ENCODE measurements at regions not wholly inside any gene's neighbourhood (a gene's known extent, or its start where the extent isn't known, plus 50 kb on each side); places are given as distances from the start of the nearest gene placed in this dataset.
A peak's percentile ranks its signal among the peaks of the same experiment; 100 is the strongest.

DNA sequence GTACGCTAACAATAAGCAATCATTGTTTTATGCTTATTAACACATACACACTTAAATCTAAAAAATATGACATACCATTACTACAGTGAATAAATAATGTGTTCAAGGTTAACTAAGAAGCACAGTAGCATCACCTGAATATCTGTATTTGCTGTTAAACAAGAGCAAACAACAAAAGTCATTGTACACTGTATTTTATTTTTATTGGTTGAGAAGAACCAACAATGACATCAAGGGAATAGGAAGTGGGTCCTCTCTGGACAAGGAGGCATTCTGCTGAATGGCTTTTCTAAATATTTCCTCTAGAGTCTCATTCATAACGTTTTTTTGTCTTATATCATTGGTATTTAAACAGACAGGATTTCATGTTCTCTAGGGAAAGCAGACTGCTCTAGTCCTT is 460.4 kb downstream of the CDH9 start:
- no peaks in the 10 kb centered on the region for H3K4me1 ChIP-seq (ENCODE audit: insufficient read depth, low read length)
- Mint-ChIP-seq H3K4me1 (ENCODE audit: low read depth) (no peaks in the 10 kb centered on the region), H3K4me3 (no peak overlapping the region), H3K36me3 (ENCODE audit: low read depth) (no peaks in the 10 kb centered on the region), H3K27me3 (no peaks in the 10 kb centered on the region), H3K9me3 (peaks cover 9% of the 10 kb centered on the region), H3K27ac (no peak overlapping the region)
- TF ChIP-seq, protein P1, sequence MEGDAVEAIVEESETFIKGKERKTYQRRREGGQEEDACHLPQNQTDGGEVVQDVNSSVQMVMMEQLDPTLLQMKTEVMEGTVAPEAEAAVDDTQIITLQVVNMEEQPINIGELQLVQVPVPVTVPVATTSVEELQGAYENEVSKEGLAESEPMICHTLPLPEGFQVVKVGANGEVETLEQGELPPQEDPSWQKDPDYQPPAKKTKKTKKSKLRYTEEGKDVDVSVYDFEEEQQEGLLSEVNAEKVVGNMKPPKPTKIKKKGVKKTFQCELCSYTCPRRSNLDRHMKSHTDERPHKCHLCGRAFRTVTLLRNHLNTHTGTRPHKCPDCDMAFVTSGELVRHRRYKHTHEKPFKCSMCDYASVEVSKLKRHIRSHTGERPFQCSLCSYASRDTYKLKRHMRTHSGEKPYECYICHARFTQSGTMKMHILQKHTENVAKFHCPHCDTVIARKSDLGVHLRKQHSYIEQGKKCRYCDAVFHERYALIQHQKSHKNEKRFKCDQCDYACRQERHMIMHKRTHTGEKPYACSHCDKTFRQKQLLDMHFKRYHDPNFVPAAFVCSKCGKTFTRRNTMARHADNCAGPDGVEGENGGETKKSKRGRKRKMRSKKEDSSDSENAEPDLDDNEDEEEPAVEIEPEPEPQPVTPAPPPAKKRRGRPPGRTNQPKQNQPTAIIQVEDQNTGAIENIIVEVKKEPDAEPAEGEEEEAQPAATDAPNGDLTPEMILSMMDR (IDR thresholded peaks at IDR 0.05) = no peak
- DNase-seq = no peak
- H3K9me3 ChIP-seq (ENCODE audit: control insufficient read depth in 1 of 2, insufficient read depth in 1 of 2, low read length in 2 of 2) = peaks cover 0 to 4% of the 10 kb centered on the region in 2 experiments
- H3K36me3 ChIP-seq (ENCODE audit: insufficient read depth, low read length) = no peaks in the 10 kb centered on the region
- H3K27me3 ChIP-seq (ENCODE audit: control insufficient read depth in 1 of 2, insufficient read depth in 2 of 2, low read length in 2 of 2) = no peaks in the 10 kb centered on the region
- no peak overlapping the region for H3K4me3 ChIP-seq (ENCODE audit: low read length)
- CTCF ChIA-PET = no interaction called here
- POLR2A ChIA-PET = no interaction called here
- no peak for ATAC-seq (ENCODE audit: poor library complexity)
- intact Hi-C loops (cut with DNase I, micrococcal nuclease) = no loop called here
- no peak overlapping the region for H3K27ac ChIP-seq (ENCODE audit: low read depth in 1 of 2, low read length in 2 of 2)

DNA sequence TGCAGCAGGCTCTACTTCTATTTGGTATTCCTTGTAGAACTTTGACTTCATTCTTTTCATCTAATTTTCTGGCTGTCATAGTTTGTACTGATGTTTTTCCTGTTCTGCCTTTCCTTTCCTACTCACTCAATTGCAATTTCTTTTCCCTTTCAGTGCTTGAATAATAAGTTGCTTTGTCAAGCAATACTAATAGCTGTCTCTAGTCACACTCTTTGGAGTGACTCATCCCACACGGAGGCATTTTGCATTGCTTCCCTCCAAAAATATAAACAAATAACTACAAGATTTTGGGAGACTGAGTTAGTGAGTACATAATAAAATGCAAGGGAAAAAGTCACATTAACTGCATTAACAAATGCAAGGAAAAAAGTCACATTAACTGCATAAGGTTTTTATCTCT is 465.9 kb downstream of the CDH9 start:
- Mint-ChIP-seq H3K4me1 (ENCODE audit: low read depth) (no peaks in the 10 kb centered on the region), H3K27ac (no peak overlapping the region), H3K27me3 (no peaks in the 10 kb centered on the region), H3K36me3 (ENCODE audit: low read depth) (no peaks in the 10 kb centered on the region), H3K4me3 (no peak overlapping the region), H3K9me3 (peaks cover 10% of the 10 kb centered on the region)
- DNase-seq (no peak), ATAC-seq (ENCODE audit: poor library complexity) (no peak)
- CTCF ChIA-PET = no interaction called here
- Histone ChIP-seq H3K4me3 (ENCODE audit: low read length) (no peak overlapping the region), H3K4me1 (ENCODE audit: insufficient read depth, low read length) (no peaks in the 10 kb centered on the region), H3K9me3 (ENCODE audit: control insufficient read depth in 1 of 2, insufficient read depth in 1 of 2, low read length in 2 of 2) (peaks cover 0 to 26% of the 10 kb centered on the region in 2 experiments), H3K27ac (ENCODE audit: low read depth in 1 of 2, low read length in 2 of 2) (no peak overlapping the region), H3K27me3 (ENCODE audit: control insufficient read depth in 1 of 2, insufficient read depth in 2 of 2, low read length in 2 of 2) (no peaks in the 10 kb centered on the region), H3K36me3 (ENCODE audit: insufficient read depth, low read length) (no peaks in the 10 kb centered on the region)
- POLR2A ChIA-PET = no interaction called here
- intact Hi-C loops (cut with DNase I, micrococcal nuclease) = no loop called here
- TF ChIP-seq, protein P1 (IDR thresholded peaks at IDR 0.05) = no peak

DNA sequence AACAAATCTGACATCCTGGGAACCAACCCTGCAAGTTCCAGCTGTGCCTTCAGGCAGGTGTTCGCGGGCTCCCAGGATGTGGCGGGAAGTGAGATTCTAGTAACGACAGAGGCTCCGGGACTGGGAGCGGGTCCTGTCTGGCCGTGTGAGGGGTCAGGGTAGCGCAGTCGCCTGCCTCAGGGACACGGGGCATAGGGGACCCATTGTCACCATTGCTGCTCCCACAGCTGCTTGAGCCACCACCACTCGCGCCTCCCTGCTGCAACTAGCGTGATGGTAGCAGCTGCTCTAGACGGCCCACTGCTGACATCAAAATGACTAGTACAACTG is 468.5 kb downstream of the CDH9 start:
- POLR2A ChIA-PET = no interaction called here

More for the DNA sequence above, 468.5 kb downstream of the CDH9 start:
- H3K4me3 ChIP-seq (ENCODE audit: low read length) = no peak overlapping the region
- ATAC-seq (ENCODE audit: poor library complexity) = no peak
- TF ChIP-seq, protein P1 (IDR thresholded peaks at IDR 0.05) = no peak
- Mint-ChIP-seq H3K27me3 (no peaks in the 10 kb centered on the region), H3K27ac (no peak overlapping the region), H3K36me3 (ENCODE audit: low read depth) (no peaks in the 10 kb centered on the region), H3K4me3 (no peak overlapping the region), H3K4me1 (ENCODE audit: low read depth) (no peaks in the 10 kb centered on the region), H3K9me3 (peaks cover 15% of the 10 kb centered on the region)
- peak in 1 of 14 experiments; percentile 3 for DNase-seq
- H3K36me3 ChIP-seq (ENCODE audit: insufficient read depth, low read length) = no peaks in the 10 kb centered on the region
- no peaks in the 10 kb centered on the region for H3K4me1 ChIP-seq (ENCODE audit: insufficient read depth, low read length)
- H3K27me3 ChIP-seq (ENCODE audit: control insufficient read depth in 1 of 2, insufficient read depth in 2 of 2, low read length in 2 of 2) = no peaks in the 10 kb centered on the region
- H3K27ac ChIP-seq (ENCODE audit: low read depth in 1 of 2, low read length in 2 of 2) = no peak overlapping the region
- intact Hi-C loops (cut with DNase I, micrococcal nuclease) = no loop called here
- peaks cover 0 to 26% of the 10 kb centered on the region in 2 experiments for H3K9me3 ChIP-seq (ENCODE audit: control insufficient read depth in 1 of 2, insufficient read depth in 1 of 2, low read length in 2 of 2)
- CTCF ChIA-PET = no interaction called here

Measured in CD4-positive, alpha-beta T cell (primary cell).